22Rv1 (cell line): ENCODE measurements at regions not wholly inside any gene's neighbourhood (a gene's known extent, or its start where the extent isn't known, plus 50 kb on each side); places are given as distances from the start of the nearest gene placed in this dataset.

ENCODE experiments used
- ZFX ChIP-seq: fragments of 450-650 bp; IDR thresholded peaks from 2 replicates; pipeline ENCODE4 v1.6.1; 2017; ENCODE audit warnings: antibody characterized with exemption, borderline replicate concordance
- TF ChIP-seq, protein P1 (sequence below): fragments of 450-650 bp; IDR thresholded peaks from 2 replicates; pipeline ENCODE4 v1.5.1; 2017; ENCODE audit warnings: mild to moderate bottlenecking

DNA sequence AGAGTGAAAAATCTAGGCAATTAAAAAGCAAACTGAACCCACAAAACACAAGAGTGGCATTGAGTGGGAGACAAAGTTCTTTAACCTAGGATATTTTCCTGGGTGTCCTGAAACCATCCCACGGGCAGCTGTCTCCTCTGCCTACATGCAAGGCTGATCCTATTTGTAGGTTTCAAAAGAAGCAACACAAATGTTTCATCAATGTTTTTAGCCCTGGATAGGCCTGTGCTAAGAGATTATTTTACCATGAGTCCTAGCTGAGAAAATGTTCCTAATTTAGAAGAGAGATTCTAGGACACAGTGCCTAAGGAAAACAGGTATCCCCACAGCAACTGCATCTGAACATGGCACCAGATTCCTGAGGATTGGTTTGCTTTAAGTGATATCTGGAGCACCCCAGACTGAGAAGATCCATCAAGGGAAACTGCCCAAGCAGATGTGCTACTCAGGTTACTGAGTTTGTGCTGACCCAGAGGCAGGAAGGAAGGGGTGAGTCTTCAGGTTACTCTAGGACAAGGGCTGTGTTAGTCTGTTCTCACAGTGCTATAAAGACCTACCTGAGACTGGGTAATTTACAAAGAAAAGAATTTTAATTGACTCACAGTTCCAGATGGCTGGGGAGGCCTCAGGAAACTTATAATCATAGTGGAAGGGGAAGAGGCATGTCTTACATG, 111.6 kb upstream of the UST start:
- TF ChIP-seq, protein P1, sequence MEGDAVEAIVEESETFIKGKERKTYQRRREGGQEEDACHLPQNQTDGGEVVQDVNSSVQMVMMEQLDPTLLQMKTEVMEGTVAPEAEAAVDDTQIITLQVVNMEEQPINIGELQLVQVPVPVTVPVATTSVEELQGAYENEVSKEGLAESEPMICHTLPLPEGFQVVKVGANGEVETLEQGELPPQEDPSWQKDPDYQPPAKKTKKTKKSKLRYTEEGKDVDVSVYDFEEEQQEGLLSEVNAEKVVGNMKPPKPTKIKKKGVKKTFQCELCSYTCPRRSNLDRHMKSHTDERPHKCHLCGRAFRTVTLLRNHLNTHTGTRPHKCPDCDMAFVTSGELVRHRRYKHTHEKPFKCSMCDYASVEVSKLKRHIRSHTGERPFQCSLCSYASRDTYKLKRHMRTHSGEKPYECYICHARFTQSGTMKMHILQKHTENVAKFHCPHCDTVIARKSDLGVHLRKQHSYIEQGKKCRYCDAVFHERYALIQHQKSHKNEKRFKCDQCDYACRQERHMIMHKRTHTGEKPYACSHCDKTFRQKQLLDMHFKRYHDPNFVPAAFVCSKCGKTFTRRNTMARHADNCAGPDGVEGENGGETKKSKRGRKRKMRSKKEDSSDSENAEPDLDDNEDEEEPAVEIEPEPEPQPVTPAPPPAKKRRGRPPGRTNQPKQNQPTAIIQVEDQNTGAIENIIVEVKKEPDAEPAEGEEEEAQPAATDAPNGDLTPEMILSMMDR: no peak
- TF ChIP-seq ZFX: no peak
